Raji (cell line): ENCODE measurements at regions not wholly inside any gene's neighbourhood (a gene's known extent, or its start where the extent isn't known, plus 50 kb on each side); places are given as distances from the start of the nearest gene placed in this dataset.

ENCODE experiments used
- POLR2A ChIP-seq: IDR thresholded peaks from 2 replicates; pipeline ENCODE4 v1.6.1; 2011; ENCODE audit warnings: low read depth, low read length, control low read depth; ENCODE audit not compliant: insufficient read depth

DNA sequence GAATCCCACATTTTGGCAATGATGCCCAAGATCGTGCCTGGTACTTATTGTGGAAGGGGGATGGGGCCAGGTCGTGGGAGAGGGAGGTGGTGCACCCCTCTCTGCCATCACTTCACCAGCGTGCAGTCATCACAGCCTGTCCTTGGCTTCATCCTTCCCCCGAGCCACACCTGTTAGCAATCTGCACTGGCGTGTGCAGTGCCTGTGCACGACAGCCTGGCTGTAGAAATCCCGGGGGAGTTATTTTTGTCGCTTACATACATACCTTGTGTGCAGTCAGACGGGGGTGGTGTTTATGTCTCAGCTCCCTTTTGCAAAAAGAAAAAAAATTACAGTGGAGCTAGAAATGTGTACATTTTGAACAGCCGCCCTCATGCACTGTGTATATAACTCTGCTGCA lies 216.0 kb downstream of the TLE3 start:
- no peak; the same call in 1 of the 2 replicates for TF ChIP-seq POLR2A

DNA sequence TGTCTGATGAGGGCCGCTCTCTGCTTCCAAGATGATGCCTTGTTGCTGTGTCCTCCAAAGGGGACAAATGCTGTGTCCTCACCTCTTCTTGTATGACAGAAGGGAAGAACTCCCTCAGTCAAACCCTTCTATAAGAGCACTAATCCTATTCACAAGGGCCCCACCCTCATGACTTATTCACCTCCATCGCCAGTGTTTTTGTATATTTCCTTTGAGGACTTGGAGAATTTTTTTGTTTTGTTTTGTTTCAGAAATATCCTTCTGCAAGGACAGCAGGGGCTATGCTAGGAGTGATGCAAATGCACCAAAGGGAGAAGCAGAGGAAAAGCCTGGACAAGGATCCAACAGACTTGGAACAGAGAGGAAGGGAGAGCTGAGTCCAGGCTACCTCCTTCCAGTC lies 214.4 kb downstream of the TLE3 start:
- TF ChIP-seq POLR2A, result no peak

DNA sequence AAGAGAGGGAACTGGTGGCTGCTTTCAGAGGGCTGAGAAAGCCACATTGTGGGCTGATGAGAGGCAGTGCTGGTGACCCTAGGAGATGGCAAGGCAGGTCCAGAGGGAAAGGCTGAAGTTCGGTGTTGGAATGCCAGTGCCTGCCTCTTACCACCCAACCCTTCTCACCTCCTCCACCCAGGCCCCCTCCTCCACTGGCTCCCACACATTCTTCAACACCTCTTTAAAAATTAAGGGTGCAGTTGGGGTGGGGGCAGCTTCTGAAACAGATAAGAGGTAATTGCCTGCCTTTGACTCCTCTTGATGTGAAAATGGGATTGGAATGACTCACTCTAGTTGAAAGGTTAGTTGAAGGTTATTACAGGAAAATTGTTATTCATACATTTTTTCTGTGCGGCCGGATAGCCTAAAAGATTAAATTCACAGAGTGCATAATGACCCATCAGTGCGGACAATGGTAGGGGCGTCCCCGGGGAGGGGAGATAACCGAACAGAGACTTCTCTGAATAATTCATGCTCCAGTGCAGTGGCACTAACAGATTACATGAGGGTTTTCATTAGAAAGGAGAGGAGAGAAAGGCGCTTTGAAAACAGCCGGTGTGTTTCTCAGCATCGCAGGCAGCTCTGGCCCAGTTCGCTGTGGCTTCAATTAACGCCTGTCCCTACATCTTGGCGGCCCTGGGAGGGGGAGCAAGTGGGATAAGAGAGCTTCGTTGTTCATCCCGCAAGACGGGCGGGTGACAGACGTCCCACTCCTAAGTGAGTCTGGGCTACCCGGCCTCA lies 212.4 kb downstream of the TLE3 start:
- TF ChIP-seq POLR2A, result no peak

DNA sequence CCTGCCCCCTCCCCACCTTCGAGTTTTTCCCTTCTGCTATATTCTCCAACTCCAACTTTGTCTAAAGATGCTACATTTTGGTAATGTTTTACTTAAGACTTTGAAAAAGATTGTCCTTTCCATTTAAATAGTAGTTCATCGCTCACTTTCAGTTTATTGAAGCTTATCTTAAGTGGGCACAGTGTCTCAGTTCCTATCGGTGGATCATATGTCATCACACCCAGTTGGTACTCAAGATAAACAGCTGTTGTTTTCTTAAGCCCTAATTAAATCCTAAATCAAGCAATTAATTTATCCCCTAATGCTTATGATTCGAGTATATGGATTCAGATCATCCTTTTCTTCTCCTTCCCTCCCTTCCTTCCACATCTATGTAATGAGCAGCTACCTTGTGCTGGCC lies 210.7 kb downstream of the TLE3 start:
- no peak for TF ChIP-seq POLR2A

DNA sequence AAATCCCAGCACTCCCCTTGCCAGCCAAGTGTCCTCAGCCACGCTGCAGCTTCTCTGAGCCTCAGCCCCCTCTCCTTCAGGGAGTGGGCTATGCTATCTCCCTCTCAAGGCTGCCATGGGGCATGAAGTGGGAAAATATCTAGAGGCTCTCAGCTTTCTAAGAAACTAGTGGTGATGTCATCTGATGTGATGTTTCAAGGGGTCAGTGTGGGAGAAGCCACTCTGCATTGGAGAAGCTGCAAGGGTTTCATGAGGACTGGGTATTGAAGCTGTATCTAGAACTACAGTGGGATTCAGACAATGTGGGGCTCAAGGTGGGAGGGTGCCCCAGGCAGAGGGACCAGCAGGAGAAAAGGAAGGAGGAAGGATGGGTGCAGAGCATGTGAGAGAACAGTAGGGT lies 210.2 kb downstream of the TLE3 start:
- no peak for TF ChIP-seq POLR2A

DNA sequence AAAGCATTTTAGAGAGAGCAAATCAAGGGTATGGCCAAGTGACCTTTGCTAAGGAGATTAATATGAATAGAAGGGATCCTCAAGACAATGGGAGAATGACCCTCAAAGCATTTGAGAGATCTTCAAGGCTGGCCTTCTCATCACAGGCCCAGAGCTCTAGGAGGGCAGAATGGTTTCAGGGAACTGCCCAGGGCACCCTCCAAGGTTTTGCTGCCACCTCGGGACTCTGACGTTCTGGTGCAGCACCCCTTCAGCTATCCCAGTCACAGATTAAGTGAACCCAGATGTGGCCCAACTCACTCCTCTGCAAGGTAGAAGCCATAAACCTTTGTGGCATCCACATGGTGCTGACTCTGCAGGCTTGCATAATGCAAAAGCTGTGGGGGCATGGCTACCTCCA lies 209.3 kb downstream of the TLE3 start:
- TF ChIP-seq POLR2A, result no peak

DNA sequence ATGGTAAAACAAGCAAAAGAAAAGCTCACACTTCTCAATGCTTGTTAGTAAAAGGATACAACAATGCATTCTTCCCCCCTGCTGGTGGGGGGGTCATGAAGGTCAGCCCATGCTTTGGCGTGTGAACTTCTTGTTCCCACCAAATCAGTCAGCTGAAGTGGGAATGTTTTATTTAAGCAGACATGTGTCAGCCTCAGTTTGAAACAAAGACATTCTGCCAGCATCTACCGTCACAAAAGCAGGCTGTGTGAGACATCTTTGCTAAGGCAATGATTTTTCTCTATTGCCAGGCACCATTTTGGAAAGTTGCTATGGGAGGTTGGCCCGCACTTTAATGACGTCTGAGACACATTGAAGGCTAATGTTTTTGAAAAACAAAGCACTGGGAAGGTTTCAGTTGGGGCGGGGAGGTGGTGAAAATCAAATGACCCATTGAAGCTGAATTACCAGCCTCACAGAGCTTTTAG lies 206.6 kb downstream of the TLE3 start:
- no peak for TF ChIP-seq POLR2A

DNA sequence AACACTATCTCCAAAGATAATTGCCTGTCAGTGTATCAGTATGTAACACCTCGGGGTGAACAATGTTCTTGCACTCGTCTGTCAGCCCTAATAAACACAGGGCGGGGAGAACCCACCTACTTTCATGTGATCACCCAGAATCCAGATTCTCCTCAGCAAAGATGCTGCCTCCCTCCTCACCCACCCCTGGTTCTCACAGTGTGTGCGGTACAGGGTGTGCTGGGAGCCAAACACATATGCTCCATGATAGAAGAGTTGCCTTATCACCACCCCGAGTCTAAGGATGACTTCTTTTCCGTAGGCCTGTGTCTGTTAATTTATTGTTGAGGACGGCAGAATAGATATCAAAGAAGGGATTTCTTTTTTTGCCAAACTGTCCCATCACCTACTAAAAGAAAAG lies 206.1 kb downstream of the TLE3 start:
- no peak for TF ChIP-seq POLR2A

DNA sequence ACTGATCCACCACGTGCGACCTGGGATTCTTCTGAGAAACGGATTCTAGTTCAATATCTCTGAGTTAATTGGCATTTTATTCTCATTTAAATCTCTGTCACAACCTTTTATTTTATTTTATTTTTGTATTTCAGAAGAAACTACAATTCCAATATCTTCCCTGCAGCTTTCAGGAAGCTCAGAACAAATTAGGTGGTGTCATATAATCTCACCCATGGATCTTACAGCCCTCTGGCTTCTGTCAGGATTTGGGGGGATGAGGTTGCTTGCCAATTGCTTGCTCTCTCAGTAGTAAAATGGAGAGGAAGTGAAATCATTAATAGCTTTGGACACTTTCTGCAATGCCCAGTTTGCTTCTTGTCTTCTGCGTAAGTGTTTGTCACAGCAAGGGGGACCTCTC lies 205.4 kb downstream of the TLE3 start:
- no peak for TF ChIP-seq POLR2A

DNA sequence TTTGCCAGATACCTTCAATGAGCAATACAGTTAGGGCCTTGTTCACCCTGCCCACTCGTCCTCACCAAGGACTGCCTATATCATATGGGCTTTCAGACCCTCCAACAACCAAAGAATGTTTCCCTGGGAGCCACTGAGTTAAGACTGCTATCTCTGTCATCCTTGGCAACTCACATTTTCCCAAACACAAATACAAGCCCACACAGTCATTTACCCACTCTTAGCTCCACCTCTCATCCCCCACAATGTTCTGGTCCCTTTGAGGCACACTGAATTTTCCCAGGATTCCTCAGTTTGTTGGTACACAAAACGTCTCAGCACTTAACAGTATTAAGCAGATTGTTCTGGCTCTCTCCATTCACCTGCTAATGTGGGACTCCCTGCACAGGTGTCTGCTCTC lies 204.6 kb downstream of the TLE3 start:
- TF ChIP-seq POLR2A, result no peak

DNA sequence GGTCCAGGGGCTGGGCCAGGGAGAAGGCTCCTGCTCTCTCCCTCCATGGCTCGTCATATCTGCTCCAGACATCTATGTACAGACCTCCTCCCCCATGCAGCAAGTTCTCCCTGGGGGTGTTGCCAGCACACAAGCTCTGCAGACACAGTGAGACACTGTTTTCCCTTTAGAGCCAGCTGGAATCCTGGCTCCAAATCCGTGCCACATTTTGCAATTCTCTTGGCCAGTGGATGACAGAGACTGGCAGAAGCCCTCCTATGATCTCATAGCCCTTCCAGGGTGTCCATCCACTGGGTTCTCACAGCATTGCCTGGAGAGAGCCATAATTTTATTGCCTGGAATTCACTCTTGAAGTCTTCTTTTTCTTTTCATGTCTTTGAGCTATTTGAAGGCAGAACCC lies 203.9 kb downstream of the TLE3 start:
- TF ChIP-seq POLR2A, result no peak

DNA sequence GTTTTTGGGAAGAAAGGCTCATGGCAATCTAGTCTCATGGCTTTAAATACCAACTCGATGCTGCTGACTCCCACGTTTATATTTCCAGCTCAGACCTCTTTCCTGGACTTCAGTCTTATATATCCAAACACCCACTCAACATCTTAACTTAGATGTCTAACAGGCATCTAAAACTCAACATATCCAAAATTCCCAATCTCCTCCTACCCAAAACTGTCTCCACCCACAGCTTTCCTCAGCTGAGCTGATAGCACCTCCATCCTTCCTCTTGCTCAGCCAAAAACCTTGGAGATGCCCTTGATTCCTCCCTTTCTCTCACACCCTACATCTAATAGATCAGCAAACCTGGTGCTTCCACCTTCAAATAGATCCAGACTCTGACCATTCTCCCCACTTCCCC lies 202.5 kb downstream of the TLE3 start:
- no peak for TF ChIP-seq POLR2A

DNA sequence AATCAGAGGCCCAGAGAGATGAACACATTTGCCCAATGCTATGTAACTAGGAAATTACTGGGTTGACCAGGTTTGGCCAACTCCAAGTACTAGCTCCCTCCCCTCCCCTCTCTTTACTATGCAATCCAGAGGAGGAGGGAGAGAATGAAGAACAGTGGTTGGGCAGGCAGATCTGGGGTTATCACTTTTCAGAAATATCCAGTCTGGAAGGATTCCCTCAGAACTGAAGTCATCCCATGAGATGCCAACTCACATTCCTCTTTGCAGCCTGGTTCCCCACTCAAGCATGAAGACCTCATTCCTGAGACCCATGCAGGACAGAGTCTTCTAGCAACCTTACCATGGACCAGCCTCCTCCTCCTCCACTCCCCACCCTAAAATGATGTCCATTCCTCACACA lies 201.1 kb downstream of the TLE3 start:
- TF ChIP-seq POLR2A, result no peak

DNA sequence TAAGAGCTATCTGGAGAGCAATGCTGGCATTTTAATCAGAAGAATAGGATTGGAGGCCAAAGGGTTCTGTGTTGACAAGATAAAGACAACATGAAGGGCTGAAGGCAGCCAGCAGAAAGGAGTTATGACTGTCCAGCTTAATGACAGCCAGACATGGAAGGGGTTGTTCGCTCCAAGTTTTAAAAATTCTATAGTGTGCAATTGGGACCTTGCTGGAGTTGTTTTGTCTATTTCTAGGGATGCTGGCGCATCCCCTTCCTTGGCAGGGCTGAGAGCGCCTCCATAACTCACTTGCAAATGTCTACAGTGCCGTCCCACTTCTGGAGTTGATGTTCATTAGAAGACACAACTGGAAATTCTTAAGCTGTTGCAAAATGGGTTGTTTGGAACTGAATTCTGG lies 200.7 kb downstream of the TLE3 start:
- no peak for TF ChIP-seq POLR2A

DNA sequence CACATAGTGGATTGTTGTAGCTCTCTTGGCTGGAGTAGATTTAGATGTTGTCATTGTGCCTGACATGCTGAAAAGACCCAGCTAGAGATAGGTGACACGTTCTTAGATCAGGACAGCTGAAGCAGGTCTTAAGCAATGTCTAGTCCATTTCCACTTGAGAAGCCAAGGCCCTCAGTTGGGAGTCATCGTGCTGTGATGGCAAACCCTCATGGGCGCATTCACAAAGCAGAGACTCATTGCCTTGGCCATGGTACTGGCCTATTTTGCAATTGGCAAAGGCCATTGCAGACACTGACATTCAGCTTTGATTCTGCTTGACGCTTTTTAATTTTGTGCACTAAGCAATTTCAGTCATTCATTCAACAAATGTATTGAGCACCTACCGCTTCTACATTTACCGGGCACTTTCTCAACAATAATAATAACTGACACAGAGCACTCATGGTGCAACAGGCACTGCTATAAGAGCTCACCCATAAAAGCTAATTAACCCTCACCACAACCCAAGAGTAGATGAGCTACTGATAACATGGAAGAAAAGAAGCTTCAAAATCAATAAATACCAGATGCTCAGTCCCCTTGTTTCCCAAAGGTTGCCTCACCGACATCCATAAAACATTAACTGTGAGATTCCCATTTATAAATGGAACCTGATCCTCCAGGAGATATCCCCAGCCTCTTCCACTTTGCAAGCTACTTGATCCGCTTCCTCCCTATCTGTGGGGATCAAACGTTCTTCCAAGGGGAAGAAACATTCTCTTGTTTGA lies 200.1 kb downstream of the TLE3 start:
- no peak for TF ChIP-seq POLR2A

DNA sequence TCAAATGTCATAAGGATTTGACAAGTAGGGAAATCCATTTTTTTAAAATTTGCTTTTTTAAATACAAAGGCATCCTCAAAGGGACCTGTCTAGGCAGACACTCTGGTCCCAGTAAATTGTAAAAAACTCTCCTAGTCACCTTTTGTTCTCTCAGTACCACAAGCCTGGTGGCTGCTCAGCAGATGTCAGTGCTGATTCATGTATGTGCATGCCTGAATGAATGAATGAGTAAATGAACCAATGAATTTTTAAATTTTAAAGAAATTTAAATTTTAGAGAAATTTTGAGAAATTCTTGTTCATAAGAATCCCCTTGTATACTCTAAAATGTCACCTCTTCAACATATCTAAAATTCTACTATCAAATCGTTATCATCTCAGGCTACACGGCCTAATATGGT lies 199.5 kb downstream of the TLE3 start:
- no peak for TF ChIP-seq POLR2A
